CD14-positive monocyte (primary cell): ENCODE measurements at regions not wholly inside any gene's neighbourhood (a gene's known extent, or its start where the extent isn't known, plus 50 kb on each side); places are given as distances from the start of the nearest gene placed in this dataset.

Experiments used
- DNase-seq, 3 donors: peaks; one replicate each; pipeline ENCODE4 v3.0.0-alpha.2; 2011 to 2022
- H2AFZ ChIP-seq: 2 replicates; pipeline ENCODE4 v1.6.0; 2012; ENCODE audit warnings: mild to moderate bottlenecking, low read depth, low read length, inconsistent platforms; ENCODE audit not compliant: insufficient read depth, poor library complexity, severe bottlenecking
- H3K27ac ChIP-seq, 2 donors: 1 replicate in 1 of 2; 2 replicates in 1 of 2; pipeline ENCODE4 v1.5.1; 2012 to 2013; ENCODE audit warnings: low read length in 2 of 2, control low read depth in 1 of 2, inconsistent platforms in 1 of 2, low read depth in 1 of 2, mild to moderate bottlenecking in 1 of 2
- H3K27me3 ChIP-seq, 2 donors: one replicate each; pipeline versions ENCODE4 v1.6.0 to v1.6.1; 2011 to 2013; ENCODE audit warnings: low read length in 2 of 2; ENCODE audit not compliant: control insufficient read depth in 2 of 2, insufficient read depth in 2 of 2
- H3K36me3 ChIP-seq, 2 donors: replicated peaks in 1 of 2; 1 replicate in 1 of 2; 2 replicates in 1 of 2; pipeline versions ENCODE4 v1.5.1 to v1.6.1; 2012 to 2013; ENCODE audit warnings: low read length in 2 of 2, control low read depth in 1 of 2, inconsistent platforms in 1 of 2, mild to moderate bottlenecking in 1 of 2; ENCODE audit not compliant: insufficient read depth in 2 of 2, control insufficient read depth in 1 of 2
- H3K4me1 ChIP-seq, 2 donors: 1 replicate in 1 of 2; 2 replicates in 1 of 2; pipeline versions ENCODE4 v1.5.1 to v1.6.1; 2012 to 2013; ENCODE audit warnings: low read length in 2 of 2, control low read depth in 1 of 2, inconsistent platforms in 1 of 2, mild to moderate bottlenecking in 1 of 2, moderate library complexity in 1 of 2; ENCODE audit not compliant: insufficient read depth in 2 of 2, control insufficient read depth in 1 of 2
- H3K4me2 ChIP-seq: replicated peaks from 2 replicates; pipeline ENCODE3; 2012; ENCODE audit warnings: low read length, moderate library complexity, mild to moderate bottlenecking; ENCODE audit not compliant: poor library complexity, severe bottlenecking; ENCODE audit errors: extremely low read depth
- H3K4me3 ChIP-seq, 3 experiments: fragments of 200-600 bp in 1 of 3; sonication (generic) in 1 of 3; replicated peaks in 1 of 3; 1 replicate in 2 of 3; 2 replicates in 1 of 3; pipeline ENCODE4 v1.5.1; 2011 to 2013; ENCODE audit warnings: low read length in 3 of 3, mild to moderate bottlenecking in 3 of 3, control low read depth in 2 of 3, low read depth in 2 of 3, inconsistent platforms in 1 of 3, moderate library complexity in 1 of 3
- H3K79me2 ChIP-seq: 2 replicates; pipeline ENCODE4 v1.6.0; 2012; ENCODE audit warnings: mild to moderate bottlenecking, control low read depth, inconsistent platforms, low read length, moderate library complexity; ENCODE audit not compliant: insufficient read depth
- H3K9ac ChIP-seq: 2 replicates; pipeline ENCODE4 v1.6.0; 2017; ENCODE audit warnings: low read length, mild to moderate bottlenecking; ENCODE audit not compliant: insufficient read depth, poor library complexity, severe bottlenecking
- H3K9me3 ChIP-seq, 2 donors: replicated peaks in 1 of 2; 1 replicate in 1 of 2; 2 replicates in 1 of 2; pipeline versions ENCODE4 v1.5.1 to v1.6.1; 2012 to 2013; ENCODE audit warnings: low read length in 2 of 2, control low read depth in 1 of 2; ENCODE audit not compliant: control insufficient read depth in 1 of 2, insufficient read depth in 1 of 2
- H4K20me1 ChIP-seq: 2 replicates; pipeline ENCODE4 v1.6.0; 2012; ENCODE audit warnings: mild to moderate bottlenecking, low read length, control low read depth, moderate library complexity; ENCODE audit not compliant: insufficient read depth
- H3K27ac Mint-ChIP-seq, 7 donors: one replicate each; pipeline ENCODE4 v1.8.0; 2020; ENCODE audit warnings: mild to moderate bottlenecking in 7 of 7, mixed read lengths in 7 of 7, moderate library complexity in 6 of 7, inconsistent platforms in 2 of 7
- H3K27me3 Mint-ChIP-seq, 3 donors: one replicate each; pipeline ENCODE4 v1.8.0; 2021 to 2022; ENCODE audit warnings: low read depth in 3 of 3, mild to moderate bottlenecking in 3 of 3, mixed read lengths in 3 of 3, moderate library complexity in 3 of 3, inconsistent platforms in 1 of 3
- H3K36me3 Mint-ChIP-seq, 2 donors: one replicate each; pipeline ENCODE4 v1.8.0; 2020; ENCODE audit warnings: mixed read lengths in 2 of 2, inconsistent platforms in 1 of 2, mild to moderate bottlenecking in 1 of 2
- H3K4me1 Mint-ChIP-seq: one replicate; pipeline ENCODE4 v1.8.0; 2020; ENCODE audit warnings: mild to moderate bottlenecking, mixed read lengths
- H3K4me3 Mint-ChIP-seq, 2 donors: one replicate each; pipeline ENCODE4 v1.8.0; 2020; ENCODE audit warnings: mild to moderate bottlenecking in 2 of 2, mixed read lengths in 2 of 2, moderate library complexity in 1 of 2
- H3K9me3 Mint-ChIP-seq, 7 donors: one replicate each; pipeline ENCODE4 v1.8.0; 2020 to 2022; ENCODE audit warnings: mixed read lengths in 7 of 7, mild to moderate bottlenecking in 6 of 7, moderate library complexity in 6 of 7, inconsistent platforms in 2 of 7
- CTCF ChIP-seq: fragments of 200-600 bp; IDR thresholded peaks from one replicate; pipeline ENCODE4 v1.8.0; 2022; ENCODE audit warnings: antibody characterized with exemption, mild to moderate bottlenecking
- WGBS: methylation state at CpG from one replicate; pipeline ENCODE4 v1.1.5; 2013; ENCODE audit warnings: missing lambda C conversion rate; ENCODE audit not compliant: insufficient coverage; 5-methylcytosine and 5-hydroxymethylcytosine counted together
- intact Hi-C, 2 donors: fragments of 100-400 bp; cut with micrococcal nuclease; formaldehyde crosslinking; loops; one replicate each; pipeline versions ENCODE4 v1.15.0 to v1.15.1; 2023

- H3K4me3 ChIP-seq: no peak overlapping the region
- H3K9me3 ChIP-seq: no peaks in the 10 kb centered on the region
- no peak overlapping the region for H3K27ac ChIP-seq
- Mint-ChIP-seq H3K9me3 (peaks cover 0 to 3% (median 0%) of the 10 kb centered on the region in 7 donors), H3K27me3 (peaks cover 0 to 1% (median 0%) of the 10 kb centered on the region in 3 donors), H3K4me1 (no peaks in the 10 kb centered on the region), H3K27ac (no peak overlapping the region), H3K36me3 (no peaks in the 10 kb centered on the region), H3K4me3 (no peak overlapping the region)
- H3K27me3 ChIP-seq: no peaks in the 10 kb centered on the region
- 93% methylated on average over 5 of the region's 7 CpGs for WGBS
- H3K79me2 ChIP-seq: no peaks in the 10 kb centered on the region
- no peaks in the 10 kb centered on the region for H4K20me1 ChIP-seq
- H3K9ac ChIP-seq: no peak overlapping the region
- no peaks in the 10 kb centered on the region for H3K4me1 ChIP-seq
- H2AFZ ChIP-seq: no peak overlapping the region
- H3K4me2 ChIP-seq: no peak overlapping the region
- no peak for TF ChIP-seq CTCF
- DNase-seq: no peak
- no peaks in the 10 kb centered on the region for H3K36me3 ChIP-seq
- intact Hi-C loops: no loop called here
Observed at GRCh38 chr3:22940285-22940684, 262.8 kb upstream of the UBE2E2 start.

GRCh38 chr3:22942981-22943380, 260.1 kb upstream of the UBE2E2 start:
- H3K4me3 Mint-ChIP-seq: no peak overlapping the region
- Histone ChIP-seq H3K27ac (no peak overlapping the region), H3K36me3 (no peaks in the 10 kb centered on the region), H3K4me2 (no peak overlapping the region), H3K9ac (no peak overlapping the region), H3K4me3 (no peak overlapping the region), H3K4me1 (no peaks in the 10 kb centered on the region), H3K9me3 (no peaks in the 10 kb centered on the region), H3K27me3 (no peaks in the 10 kb centered on the region), H2AFZ (no peak overlapping the region), H3K79me2 (no peaks in the 10 kb centered on the region), H4K20me1 (no peaks in the 10 kb centered on the region)
- no peak overlapping the region for H3K27ac Mint-ChIP-seq
- peaks cover 0 to 5% (median 1%) of the 10 kb centered on the region in 7 donors for H3K9me3 Mint-ChIP-seq
- DNase-seq: no peak
- H3K4me1 Mint-ChIP-seq: no peaks in the 10 kb centered on the region
- peaks cover 0 to 1% (median 0%) of the 10 kb centered on the region in 3 donors for H3K27me3 Mint-ChIP-seq
- no peak for TF ChIP-seq CTCF
- H3K36me3 Mint-ChIP-seq: no peaks in the 10 kb centered on the region
- intact Hi-C loops: no loop called here
